Epithelial cell of esophagus (primary cell): ENCODE measurements at regions not wholly inside any gene's neighbourhood (a gene's known extent, or its start where the extent isn't known, plus 50 kb on each side); places are given as distances from the start of the nearest gene placed in this dataset.
"Not testable (repeated sequence)": the region's sequence is repeated elsewhere in the genome, so short reads cannot be mapped to it uniquely, and the experiment has no call there.

Experiments used
- DNase-seq: peaks from one replicate; pipeline ENCODE4 v3.0.0; 2010; ENCODE audit warnings: low read depth
- H3K4me3 ChIP-seq: 2 replicates; pipeline ENCODE4 v1.5.1; 2011; ENCODE audit warnings: mild to moderate bottlenecking, low read length, control low read depth
- TF ChIP-seq, protein P1 (sequence below): IDR thresholded peaks from 2 replicates; pipeline ENCODE4 v1.5.1; 2011; ENCODE audit warnings: low read depth, mild to moderate bottlenecking, low read length, control low read depth, inconsistent platforms; ENCODE audit not compliant: insufficient read depth; ENCODE audit errors: missing control alignments

DNA sequence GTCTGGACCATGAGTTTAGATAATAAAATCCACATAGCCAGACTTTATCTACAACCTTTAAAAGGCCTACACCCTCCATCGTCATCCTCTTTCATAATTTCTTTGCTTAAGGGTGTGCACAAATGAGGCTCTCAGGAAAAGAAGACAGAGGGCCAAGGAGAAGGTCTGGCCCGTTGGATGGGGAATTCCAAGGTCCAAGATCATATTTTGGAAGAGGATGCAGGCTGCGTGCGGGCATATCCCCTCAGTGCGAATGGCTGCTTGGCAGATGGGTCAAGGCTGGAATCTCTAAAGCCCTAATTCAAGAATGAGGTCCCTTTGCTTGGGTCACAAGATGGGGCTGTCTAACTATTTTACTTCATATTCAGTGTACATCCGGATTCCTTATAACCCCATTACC, 782.2 kb upstream of the NCAM2 start:
- no peak overlapping the region for H3K4me3 ChIP-seq
- no peak for DNase-seq
- TF ChIP-seq, protein P1, sequence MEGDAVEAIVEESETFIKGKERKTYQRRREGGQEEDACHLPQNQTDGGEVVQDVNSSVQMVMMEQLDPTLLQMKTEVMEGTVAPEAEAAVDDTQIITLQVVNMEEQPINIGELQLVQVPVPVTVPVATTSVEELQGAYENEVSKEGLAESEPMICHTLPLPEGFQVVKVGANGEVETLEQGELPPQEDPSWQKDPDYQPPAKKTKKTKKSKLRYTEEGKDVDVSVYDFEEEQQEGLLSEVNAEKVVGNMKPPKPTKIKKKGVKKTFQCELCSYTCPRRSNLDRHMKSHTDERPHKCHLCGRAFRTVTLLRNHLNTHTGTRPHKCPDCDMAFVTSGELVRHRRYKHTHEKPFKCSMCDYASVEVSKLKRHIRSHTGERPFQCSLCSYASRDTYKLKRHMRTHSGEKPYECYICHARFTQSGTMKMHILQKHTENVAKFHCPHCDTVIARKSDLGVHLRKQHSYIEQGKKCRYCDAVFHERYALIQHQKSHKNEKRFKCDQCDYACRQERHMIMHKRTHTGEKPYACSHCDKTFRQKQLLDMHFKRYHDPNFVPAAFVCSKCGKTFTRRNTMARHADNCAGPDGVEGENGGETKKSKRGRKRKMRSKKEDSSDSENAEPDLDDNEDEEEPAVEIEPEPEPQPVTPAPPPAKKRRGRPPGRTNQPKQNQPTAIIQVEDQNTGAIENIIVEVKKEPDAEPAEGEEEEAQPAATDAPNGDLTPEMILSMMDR: no peak

DNA sequence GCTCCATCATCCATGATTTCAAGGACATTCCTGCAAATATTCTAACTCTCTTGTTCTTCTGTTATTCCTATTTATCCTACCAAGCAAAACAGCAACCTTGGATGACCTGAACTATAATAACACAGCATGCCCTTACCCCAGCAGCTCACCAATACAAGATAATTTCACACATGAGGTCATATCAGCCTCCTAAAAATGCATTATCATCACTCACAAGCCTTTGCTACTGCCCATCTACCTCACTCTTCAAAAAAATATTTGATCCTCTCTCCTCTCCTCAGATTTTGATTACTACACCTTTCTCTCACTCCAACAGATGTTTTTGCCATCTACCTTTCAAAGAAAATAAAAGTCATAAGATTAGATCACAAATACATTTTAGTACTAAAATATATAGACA, 777.6 kb upstream of the NCAM2 start:
- TF ChIP-seq, protein P1: no peak
- no peak for DNase-seq
- H3K4me3 ChIP-seq: no peak overlapping the region

DNA sequence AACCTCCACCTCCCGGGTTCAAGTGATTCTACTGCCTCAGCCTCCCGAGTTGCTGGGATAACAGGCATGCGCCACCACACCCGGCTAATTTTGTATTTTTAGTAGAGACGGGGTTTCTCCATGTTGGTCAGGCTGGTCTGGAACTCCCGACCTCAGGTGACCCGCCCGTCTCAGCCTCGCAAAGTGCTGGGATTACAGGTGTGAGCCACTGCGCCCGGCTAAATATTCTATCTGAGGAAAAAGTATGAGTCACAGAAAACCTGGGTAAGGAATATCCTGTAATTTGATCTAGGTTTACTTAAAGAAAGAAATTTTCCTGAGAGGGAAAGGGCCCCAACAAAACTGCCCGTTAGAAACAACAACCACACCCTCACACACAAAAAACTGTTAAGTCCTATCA, 776.2 kb upstream of the NCAM2 start:
- H3K4me3 ChIP-seq, DNase-seq: not testable (repeated sequence)

DNA sequence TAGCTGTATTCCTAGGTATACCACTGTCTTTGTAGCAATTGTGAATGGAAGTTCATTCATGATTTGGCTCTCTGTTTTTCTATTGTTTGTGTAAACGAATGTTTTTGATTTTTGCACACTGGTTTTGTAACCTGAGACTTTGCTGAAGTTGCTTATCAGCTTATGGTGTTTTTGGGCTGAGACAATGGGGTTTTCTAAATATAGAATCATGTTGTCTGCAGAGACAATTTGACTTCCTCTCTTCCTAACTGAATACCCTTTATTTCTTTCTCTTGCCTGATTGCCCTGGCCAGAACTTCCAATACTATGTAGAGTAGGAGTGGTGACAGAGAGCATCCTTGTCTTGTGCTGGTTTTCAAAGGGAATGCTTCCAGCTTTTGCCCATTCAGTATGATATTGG, 761.6 kb upstream of the NCAM2 start:
- not testable (repeated sequence) for DNase-seq, H3K4me3 ChIP-seq

DNA sequence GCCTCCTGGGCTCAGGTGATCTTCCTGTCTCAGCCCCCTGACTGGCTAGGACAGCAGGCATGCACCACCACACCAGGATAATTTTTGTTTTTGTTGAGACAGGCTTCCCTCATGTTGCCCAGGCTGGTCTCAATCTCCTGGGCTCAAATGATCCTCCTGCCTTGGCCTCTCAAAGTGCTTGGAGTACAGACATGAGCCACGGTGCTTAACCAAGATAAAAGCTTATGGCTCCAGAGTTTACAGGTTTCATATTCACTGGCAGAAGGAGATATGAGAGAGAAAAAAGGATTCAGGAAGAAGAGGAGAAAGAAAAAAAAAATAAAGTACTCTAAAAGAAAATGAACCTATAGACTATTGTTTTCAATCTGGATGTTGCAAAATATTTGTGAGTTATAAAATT, 748.8 kb upstream of the NCAM2 start:
- H3K4me3 ChIP-seq: no peak overlapping the region
- DNase-seq: no peak
- TF ChIP-seq, protein P1: no peak

DNA sequence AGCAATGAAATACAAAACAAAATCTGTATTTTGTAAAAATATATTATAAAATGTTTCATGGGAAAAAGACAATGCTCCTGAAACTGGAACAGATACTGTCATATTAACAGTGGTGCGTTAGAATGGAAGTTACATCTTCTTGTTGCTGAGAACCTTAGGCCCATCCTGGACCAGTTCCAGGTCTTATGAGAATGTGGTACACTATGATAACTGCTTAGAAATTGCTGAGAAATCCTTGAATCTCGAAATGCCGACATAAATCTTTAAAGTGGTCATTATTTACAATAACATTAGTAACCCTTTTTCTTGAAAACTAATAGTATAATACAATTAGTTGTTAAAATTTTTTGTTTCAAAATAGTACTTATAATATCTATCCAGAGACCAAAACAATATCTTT, 747.9 kb upstream of the NCAM2 start:
- TF ChIP-seq, protein P1: no peak
- no peak for DNase-seq
- no peak overlapping the region for H3K4me3 ChIP-seq

DNA sequence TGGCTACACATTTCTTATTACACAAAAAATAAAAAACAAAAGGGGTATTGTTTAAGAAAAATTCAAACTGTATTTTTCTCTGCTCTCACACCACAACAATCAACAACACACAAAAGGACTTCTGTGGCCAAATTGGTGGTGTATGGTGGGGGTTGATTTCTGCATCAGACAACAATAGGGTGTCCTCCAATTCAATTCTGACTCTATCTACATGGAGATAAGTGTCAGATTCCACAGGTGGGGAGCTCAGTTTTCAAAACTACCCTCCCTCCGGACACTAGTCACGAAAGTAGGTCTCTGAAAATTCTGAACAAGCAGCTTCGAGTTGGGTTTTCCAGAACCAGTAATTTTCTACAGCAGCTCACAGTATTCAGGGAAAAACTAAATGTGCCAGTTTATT, 744.9 kb upstream of the NCAM2 start:
- TF ChIP-seq, protein P1: no peak
- DNase-seq: no peak
- no peak overlapping the region for H3K4me3 ChIP-seq

DNA sequence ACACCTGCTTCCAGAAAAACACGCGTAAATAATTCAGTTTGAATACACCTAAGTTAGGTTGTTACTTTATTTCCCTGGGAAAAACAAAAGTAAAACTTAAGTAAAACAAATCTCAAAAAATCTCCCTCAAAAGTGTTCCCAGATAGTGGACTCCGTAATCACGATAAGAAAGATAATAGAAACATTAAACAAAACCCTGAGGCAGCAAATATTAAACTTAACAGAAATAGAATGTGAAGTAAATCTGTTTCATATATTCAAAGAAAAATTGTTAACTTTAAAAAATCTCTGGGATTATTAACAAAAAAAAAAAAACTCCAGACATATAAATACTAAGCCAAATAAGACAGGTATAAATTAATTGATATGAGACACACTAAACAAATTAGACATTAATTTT, 743.2 kb upstream of the NCAM2 start:
- H3K4me3 ChIP-seq: no peak overlapping the region
- TF ChIP-seq, protein P1: no peak
- DNase-seq: no peak
